GM12865 (cell line): ENCODE measurements at regions not wholly inside any gene's neighbourhood (a gene's known extent, or its start where the extent isn't known, plus 50 kb on each side); places are given as distances from the start of the nearest gene placed in this dataset.

ENCODE experiments used
- DNase-seq: peaks from one replicate; pipeline ENCODE4 v3.0.0; 2010; ENCODE audit warnings: low read depth
- H3K4me3 ChIP-seq: 2 replicates; pipeline ENCODE4 v1.5.1; 2011; ENCODE audit warnings: mild to moderate bottlenecking, low read depth, low read length, control low read depth
- TF ChIP-seq, protein P1 (sequence below): IDR thresholded peaks from 2 replicates; pipeline ENCODE4 v1.5.1; 2011; ENCODE audit warnings: low read length, control low read depth, low read depth, inconsistent platforms; ENCODE audit not compliant: insufficient read depth; ENCODE audit errors: missing control alignments

DNA sequence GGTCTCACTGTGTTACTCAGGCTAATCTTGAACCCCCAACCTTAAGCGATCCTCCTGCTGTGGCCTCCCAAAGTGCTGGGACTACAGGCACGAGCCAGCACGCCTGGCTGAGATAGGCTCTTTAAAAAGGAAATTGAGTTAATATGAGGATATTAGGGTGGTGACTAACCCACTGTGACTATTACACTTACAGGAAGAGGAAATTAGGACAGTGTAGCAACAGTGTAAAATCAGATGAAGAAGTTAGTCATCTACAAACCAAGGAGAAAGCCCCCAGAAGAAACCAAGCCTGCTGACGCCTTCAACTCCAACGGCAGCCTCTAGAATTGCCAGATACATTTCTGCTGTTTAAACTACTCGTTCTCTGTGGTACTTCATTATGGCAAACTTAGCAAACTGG lies 711.9 kb downstream of the SUCLG1 start:
- TF ChIP-seq, protein P1, sequence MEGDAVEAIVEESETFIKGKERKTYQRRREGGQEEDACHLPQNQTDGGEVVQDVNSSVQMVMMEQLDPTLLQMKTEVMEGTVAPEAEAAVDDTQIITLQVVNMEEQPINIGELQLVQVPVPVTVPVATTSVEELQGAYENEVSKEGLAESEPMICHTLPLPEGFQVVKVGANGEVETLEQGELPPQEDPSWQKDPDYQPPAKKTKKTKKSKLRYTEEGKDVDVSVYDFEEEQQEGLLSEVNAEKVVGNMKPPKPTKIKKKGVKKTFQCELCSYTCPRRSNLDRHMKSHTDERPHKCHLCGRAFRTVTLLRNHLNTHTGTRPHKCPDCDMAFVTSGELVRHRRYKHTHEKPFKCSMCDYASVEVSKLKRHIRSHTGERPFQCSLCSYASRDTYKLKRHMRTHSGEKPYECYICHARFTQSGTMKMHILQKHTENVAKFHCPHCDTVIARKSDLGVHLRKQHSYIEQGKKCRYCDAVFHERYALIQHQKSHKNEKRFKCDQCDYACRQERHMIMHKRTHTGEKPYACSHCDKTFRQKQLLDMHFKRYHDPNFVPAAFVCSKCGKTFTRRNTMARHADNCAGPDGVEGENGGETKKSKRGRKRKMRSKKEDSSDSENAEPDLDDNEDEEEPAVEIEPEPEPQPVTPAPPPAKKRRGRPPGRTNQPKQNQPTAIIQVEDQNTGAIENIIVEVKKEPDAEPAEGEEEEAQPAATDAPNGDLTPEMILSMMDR: no peak

DNA sequence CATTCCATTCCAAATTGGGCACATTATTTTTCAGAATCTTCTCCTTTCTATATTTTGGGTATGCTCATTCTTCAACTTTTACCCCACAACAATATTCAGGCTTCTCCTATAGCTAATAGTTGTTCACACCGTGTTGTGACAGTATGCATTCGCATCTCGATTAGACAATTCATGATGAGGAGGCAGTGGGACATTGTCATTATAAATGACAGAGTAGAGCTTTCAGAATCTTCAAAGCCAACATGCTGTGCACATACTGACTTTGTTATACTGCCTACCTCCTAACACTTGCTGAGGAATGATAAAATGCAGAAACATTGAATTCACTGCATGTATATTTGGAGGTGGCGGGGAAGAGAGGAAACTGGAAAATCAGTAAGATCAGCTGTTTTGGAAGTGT lies 714.2 kb downstream of the SUCLG1 start:
- DNase-seq: no peak
- TF ChIP-seq, protein P1: no peak
- no peak overlapping the region for H3K4me3 ChIP-seq

More for the DNA sequence above, 711.9 kb downstream of the SUCLG1 start:
- no peak overlapping the region for H3K4me3 ChIP-seq
- DNase-seq: no peak

DNA sequence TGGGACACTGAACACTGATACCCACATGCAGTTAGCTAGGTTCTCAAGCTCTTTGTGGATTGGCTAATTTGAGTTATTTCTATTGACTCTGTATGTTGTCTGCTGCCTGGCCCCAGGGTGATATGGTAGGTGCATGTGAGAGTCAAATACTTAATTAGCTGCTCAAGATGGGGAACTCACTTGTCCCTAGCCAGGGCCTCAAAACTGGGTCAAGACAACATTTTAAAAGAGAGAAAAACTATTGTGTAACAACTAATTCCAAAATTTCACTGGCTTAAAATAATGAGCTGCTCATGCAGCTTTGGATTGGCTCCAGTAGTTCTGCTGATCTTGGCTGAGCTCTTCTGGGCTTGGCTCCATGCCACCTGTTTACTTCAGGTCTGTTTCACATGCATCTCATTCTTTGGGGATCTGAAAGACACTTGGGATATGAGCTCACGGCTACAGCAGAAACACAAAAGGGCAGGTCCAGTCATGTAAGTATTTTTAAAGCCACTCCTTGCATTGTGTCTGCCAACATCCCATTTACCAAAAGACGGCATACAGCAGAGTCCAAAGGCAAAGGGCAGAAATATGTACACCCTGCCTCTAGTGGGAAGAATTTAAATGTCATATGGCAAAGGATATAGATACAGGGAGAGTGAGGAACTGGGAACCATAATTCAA lies 716.8 kb downstream of the SUCLG1 start:
- TF ChIP-seq, protein P1: no peak
- DNase-seq: no peak
- H3K4me3 ChIP-seq: no peak overlapping the region

DNA sequence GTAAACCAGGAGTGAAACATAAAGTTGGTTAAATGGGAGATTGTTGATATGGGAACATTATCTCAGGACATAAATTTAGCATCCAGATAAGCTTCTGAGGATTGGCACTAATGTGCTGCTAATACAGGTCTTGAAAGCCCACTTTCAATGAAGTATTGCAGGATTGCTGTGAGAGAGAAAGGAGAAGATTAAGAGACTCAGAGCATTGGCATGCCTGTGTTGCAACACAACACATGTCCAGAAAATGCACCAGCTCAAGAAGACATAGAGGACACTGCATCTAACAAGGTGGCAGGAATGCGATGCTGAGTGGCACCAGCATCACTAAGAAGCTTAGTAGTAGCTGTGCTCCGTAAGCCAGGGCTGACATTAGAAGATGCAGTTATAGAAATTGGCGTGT lies 728.9 kb downstream of the SUCLG1 start:
- TF ChIP-seq, protein P1: no peak
- no peak overlapping the region for H3K4me3 ChIP-seq
- DNase-seq: no peak

DNA sequence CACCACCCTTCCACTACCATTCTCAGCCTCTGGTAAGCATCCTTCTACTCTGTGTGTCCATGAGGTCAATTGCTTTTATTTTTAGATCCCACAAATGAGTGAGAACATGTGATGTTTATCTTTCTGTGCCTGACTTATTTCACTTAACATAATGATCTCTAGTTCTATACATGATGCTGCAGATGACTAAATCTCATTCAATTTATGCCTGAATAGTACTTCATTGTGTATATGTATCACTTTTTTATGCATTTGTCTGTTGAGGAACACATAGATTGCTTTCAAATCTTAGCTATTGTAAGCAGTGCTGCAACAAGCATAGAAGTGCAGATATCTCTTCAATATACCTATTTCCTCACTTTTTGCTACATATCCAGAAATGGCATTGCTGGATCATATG lies 733.3 kb downstream of the SUCLG1 start:
- TF ChIP-seq, protein P1: no peak

DNA sequence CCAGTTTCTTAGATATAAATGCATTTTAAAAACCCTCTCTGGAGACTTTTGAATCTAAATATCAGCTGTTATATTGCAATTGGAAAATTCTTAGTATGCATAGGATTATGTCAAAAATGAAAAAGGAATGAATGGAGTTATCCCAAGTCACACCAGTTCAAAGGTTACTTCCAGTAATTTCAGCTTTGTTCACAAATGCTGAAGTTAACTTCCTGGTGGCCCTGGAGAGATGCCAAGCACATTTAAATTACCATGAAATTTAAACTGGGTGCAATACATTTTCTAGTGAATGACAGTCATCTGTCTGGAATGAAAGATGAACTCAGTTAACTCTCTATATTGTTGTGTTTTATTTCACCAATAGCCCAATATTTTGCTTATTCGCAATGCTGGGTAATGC lies 753.9 kb downstream of the SUCLG1 start:
- no peak for DNase-seq
- TF ChIP-seq, protein P1: no peak
- H3K4me3 ChIP-seq: no peak overlapping the region

More for the DNA sequence above, 733.3 kb downstream of the SUCLG1 start:
- no peak for DNase-seq
- H3K4me3 ChIP-seq: no peak overlapping the region

DNA sequence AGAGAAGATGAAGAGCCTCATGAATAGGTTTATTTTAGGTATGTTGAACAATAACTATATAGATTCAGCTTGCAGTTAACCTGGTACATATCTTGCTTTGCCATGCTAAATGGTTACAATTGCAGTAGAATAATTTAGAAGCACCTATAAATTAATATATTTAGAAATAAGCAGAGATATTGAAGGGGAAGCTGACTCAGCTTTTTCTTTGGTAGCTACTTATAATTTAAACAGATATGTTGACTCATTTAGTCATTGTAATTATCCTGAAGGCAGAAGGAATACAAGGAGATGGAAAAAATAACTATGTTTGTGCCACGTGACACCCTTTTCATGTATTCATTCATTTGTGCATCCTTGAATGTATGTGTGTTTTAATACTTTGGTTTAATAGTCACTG lies 755.5 kb downstream of the SUCLG1 start:
- TF ChIP-seq, protein P1: no peak
- DNase-seq: no peak
- H3K4me3 ChIP-seq: no peak overlapping the region
